NCI-H2196 (cell line): ENCODE measurements at regions not wholly inside any gene's neighbourhood (a gene's known extent, or its start where the extent isn't known, plus 50 kb on each side); places are given as distances from the start of the nearest gene placed in this dataset.
"Not testable (repeated sequence)": the region's sequence is repeated elsewhere in the genome, so short reads cannot be mapped to it uniquely, and the experiment has no call there.

ENCODE experiments used
- DNase-seq: peaks from one replicate; lab custom pipeline; 2025; ENCODE audit not compliant: unreplicated experiment; lab: John Stamatoyannopoulos, UW

GRCh38 chr1:58256041-58256440 is 290.5 kb downstream of the OMA1 start:
- no peak for DNase-seq

DNA sequence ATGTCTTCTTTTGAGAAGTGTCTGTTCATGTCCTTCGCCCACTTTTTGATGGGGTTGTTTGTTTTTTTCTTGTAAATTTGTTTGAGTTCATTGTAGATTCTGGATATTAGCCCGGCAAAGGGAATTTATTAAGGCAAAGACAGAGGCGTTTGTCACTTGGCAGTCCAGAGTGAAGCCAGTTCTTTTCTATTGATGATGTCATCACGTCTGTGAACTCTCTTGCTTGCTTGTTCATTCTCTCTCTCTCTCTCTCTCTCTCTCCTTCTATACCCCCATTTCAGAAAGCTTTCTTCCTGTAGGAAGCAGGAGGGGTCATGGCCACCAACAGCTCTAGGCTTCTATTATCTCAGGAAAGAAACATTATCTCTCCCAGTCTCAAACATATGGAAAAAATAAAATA is 291.3 kb downstream of the OMA1 start:
- DNase-seq, result no peak

GRCh38 chr1:58251430-58252073 is 295.0 kb downstream of the OMA1 start:
- no peak for DNase-seq

- DNase-seq, result no peak
These were observed 296.0 kb downstream of the OMA1 start for GRCh38 chr1:58250587-58250948.

DNA sequence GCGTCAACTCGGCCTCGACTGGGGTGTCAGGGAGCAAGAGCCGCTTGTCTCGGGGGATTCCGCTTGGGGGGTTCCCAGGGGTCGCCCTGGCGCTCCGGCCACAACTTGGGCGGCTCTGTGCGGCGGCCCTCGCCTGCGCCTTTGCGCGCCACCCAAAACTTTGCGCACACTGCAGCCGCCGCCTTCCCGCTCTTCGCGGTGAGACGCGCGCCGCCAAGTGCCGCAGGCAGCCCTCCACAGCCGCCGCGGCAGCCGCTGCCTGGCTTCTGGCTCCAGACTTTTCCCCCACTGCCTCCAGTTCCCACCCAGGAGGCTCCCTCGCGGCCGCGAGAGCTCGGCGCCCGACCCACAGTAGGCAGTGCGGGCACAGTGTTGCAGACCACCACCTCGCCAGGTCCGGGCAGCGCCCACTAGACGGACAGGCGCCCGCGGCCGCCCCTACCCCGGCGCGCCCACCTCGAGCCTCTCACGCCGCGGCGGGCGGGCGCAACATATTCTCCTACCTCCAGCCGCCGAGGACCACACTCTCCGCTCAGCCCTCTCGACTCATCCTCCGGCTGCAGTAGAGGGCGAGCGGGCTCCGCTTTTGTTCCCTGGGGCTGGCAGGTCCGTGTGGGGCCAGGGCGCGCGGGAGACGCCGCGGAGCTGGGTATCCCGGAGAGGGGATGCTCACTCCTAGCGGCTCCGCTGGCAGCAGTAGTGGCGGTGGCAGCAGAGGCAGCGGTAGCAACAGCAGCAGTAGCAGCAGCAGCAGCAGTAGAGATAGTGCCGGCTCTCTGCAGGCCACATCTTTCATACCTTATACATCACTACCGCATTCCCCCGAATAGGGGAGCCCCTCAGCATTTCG is 296.6 kb downstream of the OMA1 start:
- no peak for DNase-seq

- DNase-seq, result no peak
These were observed 297.2 kb downstream of the OMA1 start for GRCh38 chr1:58249388-58249736.

GRCh38 chr1:58248791-58249190 is 297.7 kb downstream of the OMA1 start:
- no peak for DNase-seq

GRCh38 chr1:58248072-58248471 is 298.5 kb downstream of the OMA1 start:
- DNase-seq, result no peak

GRCh38 chr1:58246549-58246948 is 300.0 kb downstream of the OMA1 start:
- DNase-seq, result no peak

DNA sequence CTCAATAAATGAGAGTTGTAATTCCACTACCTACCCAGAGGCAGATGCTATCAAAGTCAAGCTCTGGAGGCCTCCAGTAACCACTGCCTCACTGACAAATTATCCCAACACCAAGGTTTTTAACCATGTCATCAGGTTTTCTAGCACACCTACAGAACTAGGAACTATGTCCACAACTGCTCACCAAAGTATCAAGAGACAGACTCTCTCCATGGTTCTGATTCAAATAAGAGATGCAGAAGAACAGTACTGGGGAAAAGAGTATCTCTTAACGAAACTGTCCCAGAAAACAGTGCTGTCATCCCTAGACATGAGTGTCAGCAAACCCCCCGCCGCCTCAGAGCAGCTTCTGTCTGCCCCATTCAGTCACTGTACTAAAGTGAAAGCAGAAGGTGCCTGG is 301.7 kb downstream of the OMA1 start:
- DNase-seq, result no peak

DNA sequence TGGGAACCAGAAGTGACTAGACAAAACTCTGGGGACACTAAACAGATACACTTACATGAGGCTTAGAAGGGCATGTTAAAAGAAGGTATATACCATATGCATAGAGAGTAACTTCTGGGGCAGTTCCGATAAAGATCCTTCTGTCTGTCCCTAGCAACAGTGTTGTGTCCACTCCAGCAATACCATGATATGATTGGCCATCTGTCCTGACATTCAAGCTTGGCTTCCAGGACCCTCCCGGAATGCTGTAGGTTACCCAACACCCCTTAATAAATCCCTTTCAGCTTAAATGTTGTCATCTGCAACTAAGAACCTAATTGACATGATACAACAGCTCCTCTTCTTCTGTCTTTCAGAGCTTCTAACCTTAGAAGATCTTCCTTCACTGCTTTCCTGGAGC is 307.7 kb downstream of the OMA1 start:
- no peak for DNase-seq

DNA sequence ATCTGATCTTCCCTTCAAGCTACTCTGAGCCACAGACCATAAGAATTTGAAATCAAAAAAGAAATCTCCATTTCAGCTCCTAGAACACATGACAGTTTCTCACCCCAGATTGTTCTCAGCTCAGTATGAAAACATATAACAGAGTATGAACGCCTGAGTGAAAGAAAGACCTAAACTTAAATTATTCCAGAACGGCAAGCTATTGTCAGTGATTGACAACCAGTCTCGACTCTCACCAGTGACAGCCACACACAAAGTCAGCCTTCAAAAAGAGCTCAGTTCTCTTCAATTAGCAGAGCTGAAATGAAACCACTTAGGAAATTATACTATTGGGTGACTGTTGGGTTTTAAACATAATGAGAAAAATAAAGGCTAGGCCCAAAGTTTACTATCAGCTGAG is 312.8 kb downstream of the OMA1 start:
- DNase-seq, result no peak

- DNase-seq, result no peak
These were observed 315.3 kb downstream of the OMA1 start for GRCh38 chr1:58231204-58231603.

DNA sequence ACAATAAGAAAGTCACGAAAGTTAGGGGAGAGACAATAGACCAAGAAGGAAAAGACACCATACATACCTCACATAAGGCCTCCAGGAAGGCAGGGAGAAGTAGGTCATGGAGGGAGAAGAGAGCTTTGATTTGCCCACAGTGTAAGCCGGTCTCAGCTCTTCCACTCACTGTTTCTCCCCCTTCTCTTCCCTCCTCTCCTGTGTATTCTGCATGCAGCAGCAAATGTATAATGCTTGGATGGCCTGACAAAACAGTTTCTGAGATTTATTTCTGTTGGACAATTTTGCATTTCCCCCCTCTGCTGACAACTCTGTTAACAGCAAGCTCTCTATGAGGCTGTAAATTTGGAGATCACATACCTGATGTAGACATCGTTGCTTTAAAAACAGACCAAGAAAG is 318.9 kb downstream of the OMA1 start:
- no peak for DNase-seq

DNA sequence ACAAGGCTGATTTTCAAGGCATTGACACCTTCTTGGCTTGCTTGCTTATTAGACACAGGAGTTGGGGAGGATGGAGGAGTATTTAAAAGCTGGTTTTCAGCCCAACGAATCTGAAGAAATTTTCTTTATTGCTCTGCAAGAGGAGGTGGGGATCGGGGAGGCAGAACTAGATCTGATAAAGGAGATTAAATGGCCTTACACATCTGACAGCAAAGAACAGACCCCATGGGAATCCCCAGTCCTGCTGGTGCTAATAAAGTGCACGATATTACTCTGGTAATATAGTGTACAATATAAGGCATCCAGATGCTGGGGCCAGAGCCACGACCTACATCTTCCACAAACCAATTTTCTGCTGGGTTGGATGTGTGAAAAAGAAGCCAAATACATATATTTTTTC is 323.0 kb downstream of the OMA1 start:
- no peak for DNase-seq

DNA sequence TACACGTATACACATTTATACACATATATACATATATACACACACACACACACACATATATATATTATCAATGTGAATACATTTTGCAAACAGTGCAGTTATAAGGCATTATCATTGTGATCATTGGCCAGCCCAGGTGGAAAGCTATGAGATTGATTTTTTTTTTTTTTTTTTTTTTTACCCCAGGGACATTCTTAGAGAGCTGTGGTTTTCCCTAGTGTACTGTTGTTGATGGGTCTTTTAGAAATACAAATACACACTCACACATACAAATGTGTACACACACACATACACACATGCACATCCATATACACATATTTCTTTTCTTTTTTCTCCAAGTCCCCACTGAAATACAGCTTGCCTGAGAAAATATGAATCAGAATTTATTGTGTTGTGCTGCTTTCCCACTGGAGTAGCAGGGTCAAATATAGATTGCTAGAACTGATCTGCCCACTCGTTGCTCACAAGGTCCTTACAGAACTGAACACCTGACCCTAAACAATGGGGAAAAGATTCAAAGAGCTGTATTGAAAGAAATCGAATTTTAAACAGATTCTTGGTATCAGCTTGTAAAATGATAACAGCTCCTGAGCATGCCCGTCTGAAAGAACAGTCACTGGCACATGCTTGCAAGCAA is 325.6 kb downstream of the OMA1 start:
- DNase-seq, result no peak

DNA sequence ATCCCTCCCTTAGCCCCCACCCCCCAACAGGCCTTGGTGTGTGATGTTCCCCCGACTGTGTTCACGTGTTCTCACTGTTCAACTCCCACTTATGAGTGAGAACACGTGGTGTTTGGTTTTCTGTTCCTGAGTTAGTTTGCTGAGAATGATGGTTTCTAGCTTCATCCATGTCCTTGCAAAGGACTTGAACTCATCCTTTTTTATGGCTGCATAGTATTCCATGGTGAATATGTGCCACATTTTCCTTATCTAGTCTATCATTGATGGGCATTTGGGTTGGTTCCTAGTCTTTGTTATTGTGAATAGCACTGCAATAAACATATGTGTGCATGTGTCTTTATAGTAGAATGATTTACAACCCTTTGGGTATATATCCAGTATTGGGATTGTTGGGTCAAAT is 330.4 kb downstream of the OMA1 start:
- DNase-seq, result not testable (repeated sequence)

DNA sequence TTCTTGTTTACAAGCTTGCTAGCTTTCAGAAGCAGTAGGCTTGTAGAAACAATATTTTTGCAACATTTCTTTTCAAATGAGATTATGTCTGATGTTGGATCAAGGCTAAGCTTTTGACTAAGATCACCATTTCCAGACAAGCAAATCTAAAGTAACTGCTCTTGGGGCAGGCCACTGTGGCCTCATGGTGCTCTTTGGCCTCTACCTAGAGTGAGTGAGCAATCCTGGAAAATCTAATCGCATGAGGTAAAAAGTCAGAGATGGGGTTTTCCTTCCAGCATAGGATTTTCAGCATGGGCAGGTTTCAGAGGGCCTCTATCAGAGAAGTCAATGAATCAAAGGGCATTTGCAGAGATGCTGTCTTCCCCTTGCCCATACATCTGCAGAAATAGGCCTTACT is 331.9 kb downstream of the OMA1 start:
- no peak for DNase-seq

GRCh38 chr1:58211869-58212268 is 334.7 kb downstream of the OMA1 start:
- DNase-seq, result no peak

- no peak for DNase-seq
These were observed 337.0 kb downstream of the OMA1 start for GRCh38 chr1:58209575-58209974.

DNA sequence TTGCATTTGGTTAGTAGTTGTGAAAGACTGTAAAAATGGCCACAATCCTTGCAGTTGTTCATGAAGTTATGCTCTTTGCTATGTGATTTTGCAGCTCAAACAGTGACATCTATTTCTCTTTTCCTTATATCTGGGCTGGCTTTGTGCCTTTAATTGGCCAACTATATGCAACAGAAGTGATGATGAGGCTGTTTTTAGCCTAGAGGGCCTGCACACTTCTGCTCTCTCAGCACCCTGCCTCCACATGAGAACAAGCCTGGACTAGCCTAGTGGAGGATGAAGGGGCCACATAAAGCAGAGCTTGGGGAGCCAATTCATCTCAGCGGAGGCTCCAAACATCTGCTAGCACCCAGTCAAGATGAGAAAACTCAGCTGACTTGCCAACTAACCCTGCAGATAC is 339.8 kb downstream of the OMA1 start:
- no peak for DNase-seq

GRCh38 chr1:58204284-58204683 is 342.2 kb downstream of the OMA1 start:
- DNase-seq, result no peak
